ENCODE measurements at regions not wholly inside any gene's neighbourhood (a gene's known extent, or its start where the extent isn't known, plus 50 kb on each side); places are given as distances from the start of the nearest gene placed in this dataset.

DNA sequence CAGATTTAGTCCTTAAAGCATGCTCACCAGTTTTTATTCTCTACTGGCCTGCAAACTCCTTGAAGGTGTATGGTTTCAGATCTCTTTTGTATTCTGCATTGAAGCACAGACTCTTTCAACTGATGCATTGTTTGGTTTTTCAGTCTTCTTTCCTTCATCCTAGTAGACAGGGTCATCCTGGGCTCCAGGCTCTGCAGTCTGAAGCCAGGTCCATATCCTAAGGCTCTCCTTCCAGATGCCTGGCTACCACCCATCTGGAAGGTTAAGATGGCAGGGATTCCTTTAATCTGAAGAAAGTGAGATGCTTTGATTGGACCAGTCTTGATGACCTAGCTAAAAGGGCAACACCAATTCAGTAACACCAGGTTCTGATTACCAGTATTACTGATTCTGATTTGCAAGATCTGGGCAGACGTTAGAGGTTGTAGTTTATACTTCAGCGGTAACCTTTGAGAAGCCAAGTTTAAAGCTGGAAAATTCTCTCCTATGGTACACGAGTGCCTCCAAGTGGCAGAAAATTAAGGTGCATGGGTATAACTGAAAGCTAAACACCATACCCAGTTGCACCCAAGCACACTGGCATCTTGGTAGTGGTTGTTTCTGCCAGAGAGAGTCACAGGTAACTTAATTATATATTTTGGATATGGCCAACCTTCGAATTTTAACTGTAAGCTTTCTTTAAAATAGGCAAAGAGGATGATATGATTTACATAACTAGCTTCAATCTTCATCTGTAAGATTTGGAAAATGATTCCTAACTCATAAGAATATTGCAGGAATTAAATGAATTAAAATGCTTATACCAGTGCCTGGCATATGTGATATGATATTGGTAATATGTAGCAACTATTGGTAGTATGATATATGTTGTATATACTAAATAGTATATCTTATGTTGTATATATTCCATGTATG, 1651.9 kb upstream of the MIR17HG start:
- H3K4me1 ChIP-seq: no peaks in the 10 kb centered on the region
- DNase-seq: peak; percentile 9
- in situ Hi-C loops (cut with MboI; ENCODE audit: low pct_ligation_motif_present in 1 of 4, low pct_unique_long_range_greater_than_20kb in 1 of 4, low sequenced_read_pairs in 3 of 4): no loop called here
- 4 to 15% methylated on average over 4 of the region's 4 CpGs for WGBS, 2 donors (ENCODE audit: low coverage in 1 of 2)
- no peaks in the 10 kb centered on the region for H3K9me3 ChIP-seq
- intact Hi-C loops (cut with DNase I; ENCODE audit: low total_unique reads): no loop called here
- TF ChIP-seq, protein P1, sequence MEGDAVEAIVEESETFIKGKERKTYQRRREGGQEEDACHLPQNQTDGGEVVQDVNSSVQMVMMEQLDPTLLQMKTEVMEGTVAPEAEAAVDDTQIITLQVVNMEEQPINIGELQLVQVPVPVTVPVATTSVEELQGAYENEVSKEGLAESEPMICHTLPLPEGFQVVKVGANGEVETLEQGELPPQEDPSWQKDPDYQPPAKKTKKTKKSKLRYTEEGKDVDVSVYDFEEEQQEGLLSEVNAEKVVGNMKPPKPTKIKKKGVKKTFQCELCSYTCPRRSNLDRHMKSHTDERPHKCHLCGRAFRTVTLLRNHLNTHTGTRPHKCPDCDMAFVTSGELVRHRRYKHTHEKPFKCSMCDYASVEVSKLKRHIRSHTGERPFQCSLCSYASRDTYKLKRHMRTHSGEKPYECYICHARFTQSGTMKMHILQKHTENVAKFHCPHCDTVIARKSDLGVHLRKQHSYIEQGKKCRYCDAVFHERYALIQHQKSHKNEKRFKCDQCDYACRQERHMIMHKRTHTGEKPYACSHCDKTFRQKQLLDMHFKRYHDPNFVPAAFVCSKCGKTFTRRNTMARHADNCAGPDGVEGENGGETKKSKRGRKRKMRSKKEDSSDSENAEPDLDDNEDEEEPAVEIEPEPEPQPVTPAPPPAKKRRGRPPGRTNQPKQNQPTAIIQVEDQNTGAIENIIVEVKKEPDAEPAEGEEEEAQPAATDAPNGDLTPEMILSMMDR (IDR thresholded peaks at IDR 0.05): peak; percentile 42 to 62 (median 45)
- TF ChIP-seq POLR2AphosphoS5 (IDR thresholded peaks at IDR 0.05) (no peak), EP300 (IDR thresholded peaks at IDR 0.05; ENCODE audit: low read depth) (no peak)
- no peak overlapping the region for H3K27ac ChIP-seq
- no peaks in the 10 kb centered on the region for H3K27me3 ChIP-seq
- H3K4me3 ChIP-seq: no peak overlapping the region
- no peaks in the 10 kb centered on the region for H3K36me3 ChIP-seq

DNA sequence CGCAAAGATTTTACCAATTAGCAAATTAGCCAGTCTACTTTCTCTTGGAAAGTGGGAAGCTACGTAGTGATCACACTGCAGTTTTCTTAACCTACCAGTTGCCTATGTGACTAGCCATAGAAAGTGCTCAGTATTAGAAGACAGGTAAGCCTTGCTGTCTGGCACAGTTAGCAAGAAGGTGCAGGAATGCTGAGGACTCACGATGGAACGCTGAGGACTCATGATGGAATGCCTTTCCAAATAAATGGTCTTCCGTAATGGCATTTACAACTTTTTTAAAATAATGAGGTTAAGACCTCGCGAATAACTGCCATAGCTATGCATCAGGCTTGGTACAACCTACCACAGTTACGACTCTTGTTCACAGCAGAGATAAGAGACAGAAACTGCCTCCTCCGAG, 1645.6 kb upstream of the MIR17HG start:
- Histone ChIP-seq H3K9me3 (no peaks in the 10 kb centered on the region), H3K36me3 (no peaks in the 10 kb centered on the region), H3K4me3 (no peak overlapping the region), H3K4me1 (no peaks in the 10 kb centered on the region), H3K27me3 (no peaks in the 10 kb centered on the region), H3K27ac (no peak overlapping the region)
- WGBS, 2 donors (ENCODE audit: low coverage in 1 of 2): 64 to 71% methylated on average over 9 of the region's 9 CpGs
- intact Hi-C loops (cut with DNase I; ENCODE audit: low total_unique reads): no loop called here
- no peak for DNase-seq
- no peak for TF ChIP-seq EP300 (IDR thresholded peaks at IDR 0.05; ENCODE audit: low read depth)
- in situ Hi-C loops (cut with MboI; ENCODE audit: low pct_ligation_motif_present in 1 of 4, low pct_unique_long_range_greater_than_20kb in 1 of 4, low sequenced_read_pairs in 3 of 4): no loop called here

DNA sequence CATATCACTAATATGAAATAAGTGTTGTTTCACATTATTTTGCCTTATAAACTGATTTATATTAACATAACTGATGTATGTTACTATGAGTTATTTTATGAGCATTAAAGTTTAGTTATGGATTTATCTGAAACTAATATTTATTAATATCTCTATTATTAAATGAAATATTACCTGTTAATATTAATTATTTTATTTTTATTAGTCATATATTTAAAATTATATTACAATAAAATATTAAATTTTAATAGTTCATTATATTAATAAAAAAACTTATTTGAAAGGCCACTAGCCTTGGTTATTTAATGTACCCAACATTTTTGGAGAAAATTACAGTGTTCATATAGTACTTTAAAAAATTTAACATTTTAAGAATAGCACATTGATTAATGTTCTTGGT, 1643.4 kb upstream of the MIR17HG start:
- no peaks in the 10 kb centered on the region for H3K27me3 ChIP-seq
- no peak for DNase-seq
- in situ Hi-C loops (cut with MboI; ENCODE audit: low pct_ligation_motif_present in 1 of 4, low pct_unique_long_range_greater_than_20kb in 1 of 4, low sequenced_read_pairs in 3 of 4): no loop called here
- no peak overlapping the region for H3K27ac ChIP-seq
- H3K36me3 ChIP-seq: no peaks in the 10 kb centered on the region
- no peaks in the 10 kb centered on the region for H3K4me1 ChIP-seq
- no peaks in the 10 kb centered on the region for H3K9me3 ChIP-seq
- TF ChIP-seq POLR2AphosphoS5 (IDR thresholded peaks at IDR 0.05): no peak
- TF ChIP-seq EP300 (IDR thresholded peaks at IDR 0.05; ENCODE audit: low read depth): no peak
- TF ChIP-seq, protein P1 (IDR thresholded peaks at IDR 0.05): no peak
- TF ChIP-seq POLR2A (IDR thresholded peaks at IDR 0.05): no peak
- intact Hi-C loops (cut with DNase I; ENCODE audit: low total_unique reads): no loop called here
- no peak overlapping the region for H3K4me3 ChIP-seq

DNA sequence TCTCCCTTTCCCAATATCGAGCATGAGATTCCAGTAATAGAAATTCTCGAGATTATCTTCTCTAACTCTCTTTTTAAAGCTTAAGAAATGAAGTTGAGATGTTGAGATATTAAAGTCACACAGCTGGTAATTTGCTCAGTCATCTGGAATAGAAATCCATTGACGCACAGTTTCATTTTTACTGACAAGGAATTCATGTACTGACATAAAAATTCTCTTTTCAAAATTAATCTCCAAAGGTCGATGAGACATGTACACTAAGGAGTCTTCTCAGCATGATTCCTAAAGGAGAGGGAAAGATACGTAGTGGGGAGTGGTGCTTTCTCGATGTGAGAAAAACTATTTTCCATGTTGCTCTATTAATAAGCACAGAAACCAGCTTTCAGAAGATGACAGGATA, 1639.5 kb upstream of the MIR17HG start:
- no peak for DNase-seq
- in situ Hi-C loops (cut with MboI; ENCODE audit: low pct_ligation_motif_present in 1 of 4, low pct_unique_long_range_greater_than_20kb in 1 of 4, low sequenced_read_pairs in 3 of 4) (no loop called here), intact Hi-C loops (cut with DNase I; ENCODE audit: low total_unique reads) (no loop called here)
- Histone ChIP-seq H3K27ac (no peak overlapping the region), H3K4me3 (no peak overlapping the region), H3K36me3 (no peaks in the 10 kb centered on the region), H3K9me3 (no peaks in the 10 kb centered on the region), H3K4me1 (no peaks in the 10 kb centered on the region), H3K27me3 (no peaks in the 10 kb centered on the region)
- 76 to 81% methylated on average over 6 of the region's 6 CpGs for WGBS, 2 donors (ENCODE audit: low coverage in 1 of 2)
- TF ChIP-seq, protein P1 (IDR thresholded peaks at IDR 0.05): no peak
- TF ChIP-seq EP300 (IDR thresholded peaks at IDR 0.05; ENCODE audit: low read depth): no peak
- TF ChIP-seq POLR2AphosphoS5 (IDR thresholded peaks at IDR 0.05): no peak
- TF ChIP-seq POLR2A (IDR thresholded peaks at IDR 0.05): no peak

DNA sequence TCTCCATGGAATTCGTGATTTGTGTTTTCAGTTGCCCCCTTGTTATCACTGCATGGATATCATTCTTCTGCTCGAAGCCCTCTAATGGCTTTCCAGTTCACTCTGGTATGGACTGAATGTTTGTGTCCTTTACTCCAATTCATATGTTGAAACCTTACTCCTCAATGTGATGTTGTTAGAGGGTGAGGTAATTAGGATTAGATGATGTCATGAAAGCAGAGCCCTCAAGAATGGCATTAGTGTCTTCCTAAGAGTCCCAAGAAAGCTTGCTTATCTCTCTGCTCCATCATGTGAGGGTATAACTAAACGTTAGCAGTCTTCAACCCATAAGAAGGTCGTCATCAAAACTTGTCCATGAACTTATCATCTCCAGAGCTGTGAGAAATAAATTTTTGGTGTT, 1626.3 kb upstream of the MIR17HG start:
- intact Hi-C loops (cut with DNase I; ENCODE audit: low total_unique reads): no loop called here
- H3K9me3 ChIP-seq: no peaks in the 10 kb centered on the region
- no peak overlapping the region for H3K27ac ChIP-seq
- in situ Hi-C loops (cut with MboI; ENCODE audit: low pct_ligation_motif_present in 1 of 4, low pct_unique_long_range_greater_than_20kb in 1 of 4, low sequenced_read_pairs in 3 of 4): no loop called here
- H3K4me1 ChIP-seq: no peaks in the 10 kb centered on the region
- 62 to 75% methylated on average over 4 of the region's 4 CpGs for WGBS, 2 donors (ENCODE audit: low coverage in 1 of 2)
- no peak overlapping the region for H3K4me3 ChIP-seq
- no peak for TF ChIP-seq EP300 (IDR thresholded peaks at IDR 0.05; ENCODE audit: low read depth)
- TF ChIP-seq POLR2A (IDR thresholded peaks at IDR 0.05): no peak
- H3K27me3 ChIP-seq: no peaks in the 10 kb centered on the region
- no peaks in the 10 kb centered on the region for H3K36me3 ChIP-seq
- DNase-seq: no peak
